CD4-positive, alpha-beta T cell treated with Interleukin-12 subunit alpha and Interleukin-12 subunit beta, for 1 hour (primary cell): ENCODE measurements at regions not wholly inside any gene's neighbourhood (a gene's known extent, or its start where the extent isn't known, plus 50 kb on each side); places are given as distances from the start of the nearest gene placed in this dataset.

Experiments
- DNase-seq: peaks from one replicate; pipeline ENCODE4 v3.0.0-alpha.2; 2020

- DNase-seq: no peak
Observed at GRCh38 chr7:20952916-20953315, 166.2 kb upstream of the SP8 start.

- DNase-seq: no peak
Observed at GRCh38 chr7:20954711-20955619, 168.3 kb upstream of the SP8 start.

- no peak for DNase-seq
Observed at GRCh38 chr7:20958572-20958971, 171.9 kb upstream of the SP8 start.

GRCh38 chr7:20959281-20959680 is 172.6 kb upstream of the SP8 start:
- no peak for DNase-seq

GRCh38 chr7:20963556-20964280 is 177.0 kb upstream of the SP8 start:
- no peak for DNase-seq

- no peak for DNase-seq
Observed at GRCh38 chr7:20964281-20964918, 177.7 kb upstream of the SP8 start.

GRCh38 chr7:20971219-20971618 is 184.5 kb upstream of the SP8 start:
- DNase-seq: no peak

- no peak for DNase-seq
Observed at GRCh38 chr7:20980232-20980631, 193.5 kb upstream of the SP8 start.

GRCh38 chr7:20980668-20981264 is 194.1 kb upstream of the SP8 start:
- no peak for DNase-seq

- no peak for DNase-seq
Observed at GRCh38 chr7:20988340-20988739, 201.7 kb upstream of the SP8 start.

- DNase-seq: no peak
Observed at GRCh38 chr7:20991544-20991943, 204.9 kb upstream of the SP8 start.

- DNase-seq: no peak
Observed at GRCh38 chr7:20993693-20994092, 207.0 kb upstream of the SP8 start.

- no peak for DNase-seq
Observed at GRCh38 chr7:20998309-20998708, 211.6 kb upstream of the SP8 start.

GRCh38 chr7:21011153-21011552 is 224.5 kb upstream of the SP8 start:
- no peak for DNase-seq

GRCh38 chr7:21013765-21014539 is 227.3 kb upstream of the SP8 start:
- no peak for DNase-seq

GRCh38 chr7:21020667-21021066 is 234.0 kb upstream of the SP8 start:
- no peak for DNase-seq

GRCh38 chr7:21023841-21024484 is 237.3 kb upstream of the SP8 start:
- DNase-seq: no peak

GRCh38 chr7:21024485-21024867 is 237.8 kb upstream of the SP8 start:
- DNase-seq: no peak

GRCh38 chr7:21028186-21028585 is 241.5 kb upstream of the SP8 start:
- no peak for DNase-seq

- no peak for DNase-seq
Observed at GRCh38 chr7:21028599-21028998, 241.9 kb upstream of the SP8 start.

GRCh38 chr7:21029006-21029405 is 242.3 kb upstream of the SP8 start:
- no peak for DNase-seq
